Erythroblast (primary cell): ENCODE measurements at regions not wholly inside any gene's neighbourhood (a gene's known extent, or its start where the extent isn't known, plus 50 kb on each side); places are given as distances from the start of the nearest gene placed in this dataset.

Source experiments
- GATA1 ChIP-seq: IDR thresholded peaks from 2 replicates; pipeline ENCODE4 v1.6.1; 2011; ENCODE audit warnings: low read depth, mild to moderate bottlenecking, control low read depth, low read length, moderate library complexity
- POLR2A ChIP-seq: IDR thresholded peaks from 2 replicates; pipeline ENCODE4 v1.6.1; 2011; ENCODE audit warnings: mild to moderate bottlenecking, low read length

GRCh38 chr3:82977871-82978270 lies 1216.4 kb upstream of the GBE1 start:
- TF ChIP-seq POLR2A = no peak
- no peak for TF ChIP-seq GATA1
